Breast epithelium (tissue), 3 donors: ENCODE measurements at regions not wholly inside any gene's neighbourhood (a gene's known extent, or its start where the extent isn't known, plus 50 kb on each side); places are given as distances from the start of the nearest gene placed in this dataset.

ENCODE experiments used
- CTCF ChIP-seq, 3 donors: fragments of 450-650 bp; IDR thresholded peaks; one replicate each; pipeline ENCODE4 v1.5.1; 2016 to 2017; ENCODE audit warnings: antibody characterized with exemption in 3 of 3, mild to moderate bottlenecking in 3 of 3, moderate library complexity in 3 of 3
- POLR2A ChIP-seq: fragments of 450-650 bp; IDR thresholded peaks from one replicate; pipeline ENCODE4 v1.6.1; 2016; ENCODE audit warnings: antibody characterized with exemption, mild to moderate bottlenecking, moderate library complexity
- POLR2AphosphoS5 ChIP-seq, 3 donors: sonication (generic); formaldehyde crosslinking; IDR thresholded peaks; one replicate each; pipeline ENCODE4 v1.6.1; 2017; ENCODE audit warnings: antibody characterized with exemption in 3 of 3

GRCh38 chr2:204205082-204205481 lies 268.5 kb downstream of the ICOS start:
- TF ChIP-seq POLR2A (no peak), CTCF (IDR thresholded peaks at IDR 0.05) (no peak), POLR2AphosphoS5 (IDR thresholded peaks at IDR 0.05) (no peak)
